ENCODE measurements at regions not wholly inside any gene's neighbourhood (a gene's known extent, or its start where the extent isn't known, plus 50 kb on each side); places are given as distances from the start of the nearest gene placed in this dataset.
"Not testable (repeated sequence)": the region's sequence is repeated elsewhere in the genome, so short reads cannot be mapped to it uniquely, and the experiment has no call there.

GRCh38 chr13:69092615-69093322 lies 1014.9 kb upstream of the ATXN8OS start:
- no peaks in the 10 kb centered on the region for H3K36me3 ChIP-seq (ENCODE audit: control insufficient read depth, insufficient read depth, low read length, severe bottlenecking)
- no peak for DNase-seq (ENCODE audit: low read depth)

GRCh38 chr13:69077267-69077666 lies 1030.4 kb upstream of the ATXN8OS start:
- DNase-seq (ENCODE audit: low read depth): no peak
- H3K9ac ChIP-seq (ENCODE audit: low read length): no peak overlapping the region
- no peaks in the 10 kb centered on the region for H3K27me3 ChIP-seq (replicated peaks; ENCODE audit: control insufficient read depth, insufficient read depth, low read length)
- H3K9me3 ChIP-seq (ENCODE audit: control insufficient read depth, low read length): no peaks in the 10 kb centered on the region
- H3K4me1 ChIP-seq (ENCODE audit: control insufficient read depth, insufficient read depth, low read length): no peaks in the 10 kb centered on the region
- no peak overlapping the region for H3K4me3 ChIP-seq (ENCODE audit: low read length)
- H3K36me3 ChIP-seq (ENCODE audit: control insufficient read depth, insufficient read depth, low read length, severe bottlenecking): no peaks in the 10 kb centered on the region

More at GRCh38 chr13:69092615-69093322, 1014.9 kb upstream of the ATXN8OS start:
- H3K4me1 ChIP-seq (ENCODE audit: control insufficient read depth, insufficient read depth, low read length): no peaks in the 10 kb centered on the region
- no peak overlapping the region for H3K9ac ChIP-seq (ENCODE audit: low read length)
- H3K9me3 ChIP-seq (ENCODE audit: control insufficient read depth, low read length): no peaks in the 10 kb centered on the region
- H3K27me3 ChIP-seq (replicated peaks; ENCODE audit: control insufficient read depth, insufficient read depth, low read length): no peaks in the 10 kb centered on the region
- H3K4me3 ChIP-seq (ENCODE audit: low read length): no peak overlapping the region

- Histone ChIP-seq H3K4me1 (ENCODE audit: control insufficient read depth, insufficient read depth, low read length) (no peaks in the 10 kb centered on the region), H3K4me3 (ENCODE audit: low read length) (no peak overlapping the region), H3K36me3 (ENCODE audit: control insufficient read depth, insufficient read depth, low read length, severe bottlenecking) (no peaks in the 10 kb centered on the region), H3K9ac (ENCODE audit: low read length) (no peak overlapping the region), H3K9me3 (ENCODE audit: control insufficient read depth, low read length) (no peaks in the 10 kb centered on the region), H3K27me3 (replicated peaks; ENCODE audit: control insufficient read depth, insufficient read depth, low read length) (no peaks in the 10 kb centered on the region)
- no peak for DNase-seq (ENCODE audit: low read depth)
Observed at GRCh38 chr13:69069554-69070133, 1038.0 kb upstream of the ATXN8OS start.

GRCh38 chr13:69050696-69051095 lies 1056.9 kb upstream of the ATXN8OS start:
- H3K9ac ChIP-seq (ENCODE audit: low read length): no peak overlapping the region
- no peaks in the 10 kb centered on the region for H3K27me3 ChIP-seq (replicated peaks; ENCODE audit: control insufficient read depth, insufficient read depth, low read length)
- H3K4me3 ChIP-seq (ENCODE audit: low read length): no peak overlapping the region
- H3K36me3 ChIP-seq (ENCODE audit: control insufficient read depth, insufficient read depth, low read length, severe bottlenecking): no peaks in the 10 kb centered on the region
- peaks cover 28% of the 10 kb centered on the region for H3K9me3 ChIP-seq (ENCODE audit: control insufficient read depth, low read length)
- DNase-seq (ENCODE audit: low read depth): no peak
- no peaks in the 10 kb centered on the region for H3K4me1 ChIP-seq (ENCODE audit: control insufficient read depth, insufficient read depth, low read length)

- Histone ChIP-seq H3K4me1 (ENCODE audit: control insufficient read depth, insufficient read depth, low read length) (no peaks in the 10 kb centered on the region), H3K9ac (ENCODE audit: low read length) (no peak overlapping the region), H3K9me3 (ENCODE audit: control insufficient read depth, low read length) (peaks cover 2% of the 10 kb centered on the region), H3K36me3 (ENCODE audit: control insufficient read depth, insufficient read depth, low read length, severe bottlenecking) (no peaks in the 10 kb centered on the region), H3K27me3 (replicated peaks; ENCODE audit: control insufficient read depth, insufficient read depth, low read length) (no peaks in the 10 kb centered on the region), H3K4me3 (ENCODE audit: low read length) (no peak overlapping the region)
- DNase-seq (ENCODE audit: low read depth): no peak
Observed at GRCh38 chr13:69044629-69045028, 1063.0 kb upstream of the ATXN8OS start.

- no peaks in the 10 kb centered on the region for H3K9me3 ChIP-seq (ENCODE audit: control insufficient read depth, low read length)
- DNase-seq (ENCODE audit: low read depth): no peak
- no peaks in the 10 kb centered on the region for H3K27me3 ChIP-seq (replicated peaks; ENCODE audit: control insufficient read depth, insufficient read depth, low read length)
- no peak overlapping the region for H3K9ac ChIP-seq (ENCODE audit: low read length)
- H3K4me3 ChIP-seq (ENCODE audit: low read length): no peak overlapping the region
- no peaks in the 10 kb centered on the region for H3K36me3 ChIP-seq (ENCODE audit: control insufficient read depth, insufficient read depth, low read length, severe bottlenecking)
- H3K4me1 ChIP-seq (ENCODE audit: control insufficient read depth, insufficient read depth, low read length): no peaks in the 10 kb centered on the region
Observed at GRCh38 chr13:69040898-69041297, 1066.7 kb upstream of the ATXN8OS start.

- no peak overlapping the region for H3K9ac ChIP-seq (ENCODE audit: low read length)
- H3K27me3 ChIP-seq (replicated peaks; ENCODE audit: control insufficient read depth, insufficient read depth, low read length): no peaks in the 10 kb centered on the region
- no peaks in the 10 kb centered on the region for H3K4me1 ChIP-seq (ENCODE audit: control insufficient read depth, insufficient read depth, low read length)
- no peak for DNase-seq (ENCODE audit: low read depth)
- H3K4me3 ChIP-seq (ENCODE audit: low read length): no peak overlapping the region
- no peaks in the 10 kb centered on the region for H3K36me3 ChIP-seq (ENCODE audit: control insufficient read depth, insufficient read depth, low read length, severe bottlenecking)
- no peaks in the 10 kb centered on the region for H3K9me3 ChIP-seq (ENCODE audit: control insufficient read depth, low read length)
Observed at GRCh38 chr13:69035771-69036170, 1071.9 kb upstream of the ATXN8OS start.

- Histone ChIP-seq H3K9me3 (ENCODE audit: control insufficient read depth, low read length) (no peaks in the 10 kb centered on the region), H3K9ac (ENCODE audit: low read length) (no peak overlapping the region), H3K27me3 (replicated peaks; ENCODE audit: control insufficient read depth, insufficient read depth, low read length) (no peaks in the 10 kb centered on the region), H3K36me3 (ENCODE audit: control insufficient read depth, insufficient read depth, low read length, severe bottlenecking) (no peaks in the 10 kb centered on the region), H3K4me3 (ENCODE audit: low read length) (no peak overlapping the region), H3K4me1 (ENCODE audit: control insufficient read depth, insufficient read depth, low read length) (no peaks in the 10 kb centered on the region)
- no peak for DNase-seq (ENCODE audit: low read depth)
Observed at GRCh38 chr13:69028936-69029335, 1078.7 kb upstream of the ATXN8OS start.

GRCh38 chr13:69020120-69020519 lies 1087.5 kb upstream of the ATXN8OS start:
- Histone ChIP-seq H3K9me3 (ENCODE audit: control insufficient read depth, low read length) (no peaks in the 10 kb centered on the region), H3K4me3 (ENCODE audit: low read length) (no peak overlapping the region), H3K9ac (ENCODE audit: low read length) (no peak overlapping the region), H3K4me1 (ENCODE audit: control insufficient read depth, insufficient read depth, low read length) (no peaks in the 10 kb centered on the region), H3K36me3 (ENCODE audit: control insufficient read depth, insufficient read depth, low read length, severe bottlenecking) (no peaks in the 10 kb centered on the region), H3K27me3 (replicated peaks; ENCODE audit: control insufficient read depth, insufficient read depth, low read length) (no peaks in the 10 kb centered on the region)
- no peak for DNase-seq (ENCODE audit: low read depth)

GRCh38 chr13:69018173-69018572 lies 1089.5 kb upstream of the ATXN8OS start:
- H3K4me1 ChIP-seq (ENCODE audit: control insufficient read depth, insufficient read depth, low read length); H3K9ac ChIP-seq (ENCODE audit: low read length); H3K36me3 ChIP-seq (ENCODE audit: control insufficient read depth, insufficient read depth, low read length, severe bottlenecking); H3K9me3 ChIP-seq (ENCODE audit: control insufficient read depth, low read length); H3K4me3 ChIP-seq (ENCODE audit: low read length); DNase-seq (ENCODE audit: low read depth); H3K27me3 ChIP-seq (replicated peaks; ENCODE audit: control insufficient read depth, insufficient read depth, low read length): not testable (repeated sequence)

GRCh38 chr13:69010789-69011188 lies 1096.8 kb upstream of the ATXN8OS start:
- Histone ChIP-seq H3K4me3 (ENCODE audit: low read length) (no peak overlapping the region), H3K9ac (ENCODE audit: low read length) (no peak overlapping the region), H3K4me1 (ENCODE audit: control insufficient read depth, insufficient read depth, low read length) (no peaks in the 10 kb centered on the region), H3K9me3 (ENCODE audit: control insufficient read depth, low read length) (no peaks in the 10 kb centered on the region), H3K36me3 (ENCODE audit: control insufficient read depth, insufficient read depth, low read length, severe bottlenecking) (no peaks in the 10 kb centered on the region), H3K27me3 (replicated peaks; ENCODE audit: control insufficient read depth, insufficient read depth, low read length) (no peaks in the 10 kb centered on the region)
- DNase-seq (ENCODE audit: low read depth): no peak

- Histone ChIP-seq H3K9me3 (ENCODE audit: control insufficient read depth, low read length) (peaks cover 3% of the 10 kb centered on the region), H3K36me3 (ENCODE audit: control insufficient read depth, insufficient read depth, low read length, severe bottlenecking) (no peaks in the 10 kb centered on the region)
- DNase-seq (ENCODE audit: low read depth): no peak
Observed at GRCh38 chr13:69008499-69008898, 1099.1 kb upstream of the ATXN8OS start.

More at GRCh38 chr13:69008499-69008898, 1099.1 kb upstream of the ATXN8OS start:
- H3K9ac ChIP-seq (ENCODE audit: low read length): no peak overlapping the region
- no peaks in the 10 kb centered on the region for H3K27me3 ChIP-seq (replicated peaks; ENCODE audit: control insufficient read depth, insufficient read depth, low read length)
- H3K4me1 ChIP-seq (ENCODE audit: control insufficient read depth, insufficient read depth, low read length): no peaks in the 10 kb centered on the region
- H3K4me3 ChIP-seq (ENCODE audit: low read length): no peak overlapping the region
